HG03066 (cell line): ENCODE measurements at regions not wholly inside any gene's neighbourhood (a gene's known extent, or its start where the extent isn't known, plus 50 kb on each side); places are given as distances from the start of the nearest gene placed in this dataset.

Experiments
- ATAC-seq: cut with Tn5 transposase; IDR thresholded peaks from one replicate; pipeline ENCODE4 v1.9.1; 2021; ENCODE audit warnings: low read depth; ENCODE audit not compliant: unreplicated experiment

GRCh38 chr4:130110770-130111169 is 1014.8 kb downstream of the C4orf33 start:
- ATAC-seq, result no peak

GRCh38 chr4:130124066-130124465 is 1028.1 kb downstream of the C4orf33 start:
- ATAC-seq, result no peak

GRCh38 chr4:130125467-130125866 is 1029.5 kb downstream of the C4orf33 start:
- no peak for ATAC-seq

- ATAC-seq, result no peak
These were observed 1031.3 kb downstream of the C4orf33 start for GRCh38 chr4:130127297-130127696.

- no peak for ATAC-seq
These were observed 1035.6 kb downstream of the C4orf33 start for GRCh38 chr4:130131536-130131935.

GRCh38 chr4:130141651-130142050 is 1045.7 kb downstream of the C4orf33 start:
- no peak for ATAC-seq

- ATAC-seq, result no peak
These were observed 1047.7 kb downstream of the C4orf33 start for GRCh38 chr4:130143656-130144055.

- ATAC-seq, result no peak
These were observed 1050.8 kb downstream of the C4orf33 start for GRCh38 chr4:130146773-130147172.

- no peak for ATAC-seq
These were observed 1051.7 kb downstream of the C4orf33 start for GRCh38 chr4:130147641-130148040.

GRCh38 chr4:130154901-130155300 is 1058.9 kb downstream of the C4orf33 start:
- ATAC-seq, result no peak

GRCh38 chr4:130163701-130164100 is 1067.7 kb downstream of the C4orf33 start:
- no peak for ATAC-seq

- no peak for ATAC-seq
These were observed 1069.4 kb downstream of the C4orf33 start for GRCh38 chr4:130165381-130165780.

GRCh38 chr4:130172156-130172555 is 1076.2 kb downstream of the C4orf33 start:
- ATAC-seq, result no peak

GRCh38 chr4:130178106-130178505 is 1082.2 kb downstream of the C4orf33 start:
- ATAC-seq, result no peak

GRCh38 chr4:130183096-130183495 is 1087.1 kb downstream of the C4orf33 start:
- no peak for ATAC-seq

- ATAC-seq, result no peak
These were observed 1087.8 kb downstream of the C4orf33 start for GRCh38 chr4:130183766-130184165.

GRCh38 chr4:130185123-130185522 is 1089.2 kb downstream of the C4orf33 start:
- no peak for ATAC-seq

GRCh38 chr4:130186931-130187330 is 1091.0 kb downstream of the C4orf33 start:
- ATAC-seq, result no peak

GRCh38 chr4:130187587-130187986 is 1091.6 kb downstream of the C4orf33 start:
- ATAC-seq, result no peak

- ATAC-seq, result no peak
These were observed 1096.8 kb downstream of the C4orf33 start for GRCh38 chr4:130192787-130193186.

- ATAC-seq, result no peak
These were observed 1102.0 kb downstream of the C4orf33 start for GRCh38 chr4:130197946-130198345.

- ATAC-seq, result no peak
These were observed 1107.6 kb downstream of the C4orf33 start for GRCh38 chr4:130203571-130203970.

- ATAC-seq, result no peak
These were observed 1114.9 kb downstream of the C4orf33 start for GRCh38 chr4:130210864-130211263.
